ENCODE measurements at regions not wholly inside any gene's neighbourhood (a gene's known extent, or its start where the extent isn't known, plus 50 kb on each side); places are given as distances from the start of the nearest gene placed in this dataset.

DNA sequence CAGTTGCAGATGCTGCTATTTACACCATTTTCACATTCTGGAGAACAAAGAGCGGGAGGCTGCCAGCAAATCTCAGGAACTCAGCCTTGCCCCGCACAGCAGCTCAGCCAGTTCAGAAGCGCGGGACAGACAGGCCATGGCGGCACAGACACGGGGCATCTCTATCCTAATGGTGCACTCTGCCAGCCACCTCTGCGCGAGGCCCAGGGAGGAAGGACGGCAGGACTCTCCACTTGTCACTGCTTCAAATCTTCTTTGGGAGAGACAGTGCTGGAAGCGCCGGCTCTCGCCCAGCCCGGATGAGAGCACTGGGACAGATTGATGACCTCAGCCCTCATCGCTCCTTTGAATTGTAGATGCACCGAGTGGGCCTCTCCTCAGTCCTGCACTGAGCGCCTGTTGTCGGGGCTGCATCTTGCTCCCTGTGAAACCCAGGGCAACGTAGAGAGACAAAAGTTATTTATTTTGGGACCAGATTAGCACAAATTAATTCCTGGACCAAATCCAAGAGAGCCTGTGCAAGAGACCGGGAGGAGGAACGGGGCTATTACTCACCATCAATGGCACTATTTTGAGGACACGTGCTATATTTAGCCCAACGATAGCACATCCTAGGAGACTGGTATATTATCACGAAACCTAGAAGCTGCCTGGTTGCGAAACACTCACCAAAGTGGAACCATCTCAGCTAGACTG, 211.4 kb upstream of the SMIM21 start:
- DNase-seq (ENCODE audit: extremely low read depth in 1 of 2, low read depth in 1 of 2), result no peak

GRCh38 chr18:75638223-75638775, 210.8 kb upstream of the SMIM21 start:
- DNase-seq (ENCODE audit: extremely low read depth in 1 of 2, low read depth in 1 of 2), result no peak

DNA sequence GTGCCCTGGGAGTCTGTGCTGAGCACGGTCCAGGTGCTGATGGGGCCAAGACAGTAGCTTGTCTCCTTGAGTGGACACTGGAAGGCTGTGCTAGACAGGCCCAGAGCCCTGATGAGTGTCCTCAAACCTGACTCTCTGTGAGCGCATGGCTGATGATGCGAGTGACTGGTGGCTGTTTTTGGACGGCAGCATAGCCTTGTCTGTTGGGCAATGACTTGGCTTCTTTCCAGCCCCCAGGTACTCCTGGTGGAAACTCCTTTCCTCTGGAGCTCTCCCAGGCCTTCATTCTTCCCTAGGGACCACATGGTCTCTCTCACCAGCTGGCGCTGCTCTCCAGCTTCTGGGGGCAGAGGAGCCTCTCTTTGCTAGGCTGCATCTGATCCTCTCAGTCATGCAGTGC, 207.6 kb upstream of the SMIM21 start:
- no peak for DNase-seq (ENCODE audit: extremely low read depth in 1 of 2, low read depth in 1 of 2)

- DNase-seq (ENCODE audit: extremely low read depth in 1 of 2, low read depth in 1 of 2), result no peak
Measured at GRCh38 chr18:75625966-75626365, 198.5 kb upstream of the SMIM21 start.

GRCh38 chr18:75624869-75625268, 197.4 kb upstream of the SMIM21 start:
- DNase-seq (ENCODE audit: extremely low read depth in 1 of 2, low read depth in 1 of 2), result no peak

DNA sequence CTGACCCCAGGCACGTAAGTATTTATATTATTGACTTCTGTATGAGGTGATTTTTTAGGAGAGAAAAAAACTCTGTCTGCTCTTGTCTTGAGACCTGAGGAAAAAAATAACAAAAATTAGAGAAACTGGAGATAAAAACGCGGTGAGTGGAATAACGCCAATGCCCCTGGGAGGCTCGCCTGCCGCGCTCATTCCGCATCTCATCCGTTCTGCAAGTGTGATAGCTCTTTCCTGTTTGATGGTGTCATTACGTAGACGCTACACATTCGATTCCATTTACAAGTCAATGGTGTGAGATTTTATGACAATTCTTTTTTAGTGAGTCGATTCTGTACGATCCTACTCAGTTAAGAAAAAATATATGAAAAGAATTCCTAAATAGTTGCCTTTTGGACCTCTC, 194.3 kb upstream of the SMIM21 start:
- DNase-seq (ENCODE audit: extremely low read depth in 1 of 2, low read depth in 1 of 2), result no peak

- DNase-seq (ENCODE audit: extremely low read depth in 1 of 2, low read depth in 1 of 2), result no peak
Measured at GRCh38 chr18:75618146-75618545, 190.6 kb upstream of the SMIM21 start.

DNA sequence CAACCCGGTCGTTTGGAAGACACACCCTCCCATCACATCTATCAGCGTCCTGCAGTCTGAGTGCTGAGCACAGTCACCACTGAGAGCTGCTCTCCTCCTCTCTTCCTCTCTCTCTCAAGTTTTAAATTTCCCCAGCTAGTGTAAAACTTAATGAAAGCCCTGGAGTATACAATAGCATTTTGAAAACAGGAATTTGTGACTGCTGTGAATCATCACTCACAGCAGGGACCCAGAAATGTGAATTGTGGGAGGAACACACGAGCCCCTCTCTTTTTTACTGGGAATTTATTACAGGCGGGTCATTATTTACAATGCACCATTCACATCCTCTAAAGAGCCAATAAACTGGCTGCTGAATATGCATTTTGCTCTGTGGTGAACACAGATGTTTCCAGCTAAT, 185.0 kb upstream of the SMIM21 start:
- DNase-seq (ENCODE audit: extremely low read depth in 1 of 2, low read depth in 1 of 2), result no peak

GRCh38 chr18:75607701-75608100, 180.2 kb upstream of the SMIM21 start:
- DNase-seq (ENCODE audit: extremely low read depth in 1 of 2, low read depth in 1 of 2), result no peak

- DNase-seq (ENCODE audit: extremely low read depth in 1 of 2, low read depth in 1 of 2), result no peak
Measured at GRCh38 chr18:75592527-75592926, 165.0 kb upstream of the SMIM21 start.

DNA sequence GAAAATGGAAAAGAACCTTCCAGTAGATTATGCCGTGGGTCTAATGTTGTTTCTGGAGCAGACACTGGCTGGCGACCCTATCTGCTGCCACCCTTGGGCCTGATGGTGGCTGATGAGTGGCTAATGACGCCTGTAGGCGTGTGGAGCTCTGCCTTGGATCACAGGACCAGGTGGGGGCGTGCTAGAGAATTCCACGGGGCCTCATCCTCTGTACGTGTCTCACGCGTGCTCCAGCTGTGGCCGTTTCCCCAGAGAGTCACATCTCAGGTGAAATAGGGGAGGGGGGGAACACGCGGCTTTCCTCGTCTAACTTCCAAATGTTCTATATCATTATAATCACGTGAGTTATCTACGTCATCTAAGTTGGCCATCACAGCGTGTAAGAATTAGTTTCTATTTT, 160.9 kb upstream of the SMIM21 start:
- no peak for DNase-seq (ENCODE audit: extremely low read depth in 1 of 2, low read depth in 1 of 2)

DNA sequence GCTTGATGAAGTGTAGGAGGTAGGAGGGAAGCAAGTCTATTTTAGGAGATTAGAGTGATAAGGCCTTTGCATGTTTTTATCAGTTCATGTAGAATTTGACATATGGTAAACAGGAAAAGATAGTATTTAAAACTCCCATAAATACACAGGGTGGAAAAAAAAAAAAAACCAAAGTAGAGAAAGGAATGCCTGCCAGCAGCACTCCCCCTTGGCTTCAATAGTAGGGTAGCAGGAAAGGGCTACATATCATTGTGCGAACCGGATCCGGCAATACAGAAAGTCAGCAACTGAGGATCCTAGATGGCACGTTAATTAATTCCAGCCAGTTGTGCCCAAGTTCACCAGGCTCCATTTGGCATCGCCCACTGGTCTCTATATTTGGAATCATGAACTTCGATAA, 159.6 kb upstream of the SMIM21 start:
- DNase-seq (ENCODE audit: extremely low read depth in 1 of 2, low read depth in 1 of 2), result no peak

DNA sequence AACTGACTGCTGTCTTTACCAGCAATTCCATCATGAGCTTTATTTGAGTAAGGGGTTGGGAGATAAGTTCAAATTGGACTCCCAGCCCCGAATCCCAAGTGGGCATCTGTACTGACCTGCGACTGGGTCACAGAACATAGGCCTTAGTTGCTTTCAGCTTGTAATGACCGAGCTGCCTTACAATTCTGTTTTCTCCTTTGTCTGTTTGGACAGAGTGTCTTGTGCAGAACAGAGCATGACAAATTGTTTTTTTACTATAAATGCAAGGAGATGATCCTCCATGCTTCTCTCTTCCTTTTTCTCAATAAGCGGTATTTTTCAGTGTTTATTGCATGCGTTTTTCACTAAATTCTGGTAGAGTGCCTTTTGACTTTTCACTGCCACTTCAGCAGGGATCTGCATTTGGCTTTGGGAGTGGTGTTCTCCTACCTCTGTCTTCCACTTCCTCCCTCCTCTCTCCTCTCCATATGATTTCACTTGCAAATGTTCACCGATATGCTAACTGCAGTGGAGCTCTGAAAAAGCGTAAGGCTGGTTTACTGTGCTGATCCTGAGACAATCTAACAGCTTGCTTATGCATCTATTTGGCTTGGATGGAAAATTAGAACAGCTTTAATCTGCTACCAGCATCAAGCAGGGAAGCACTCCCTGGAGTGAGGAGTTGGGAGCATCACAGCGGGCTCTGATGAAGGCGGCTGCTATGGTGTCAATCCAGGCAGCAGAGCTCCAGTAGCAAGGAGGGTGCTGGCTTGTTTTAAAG, 158.8 kb upstream of the SMIM21 start:
- no peak for DNase-seq (ENCODE audit: extremely low read depth in 1 of 2, low read depth in 1 of 2)

- no peak for DNase-seq (ENCODE audit: extremely low read depth in 1 of 2, low read depth in 1 of 2)
Measured at GRCh38 chr18:75582940-75583339, 155.4 kb upstream of the SMIM21 start.

DNA sequence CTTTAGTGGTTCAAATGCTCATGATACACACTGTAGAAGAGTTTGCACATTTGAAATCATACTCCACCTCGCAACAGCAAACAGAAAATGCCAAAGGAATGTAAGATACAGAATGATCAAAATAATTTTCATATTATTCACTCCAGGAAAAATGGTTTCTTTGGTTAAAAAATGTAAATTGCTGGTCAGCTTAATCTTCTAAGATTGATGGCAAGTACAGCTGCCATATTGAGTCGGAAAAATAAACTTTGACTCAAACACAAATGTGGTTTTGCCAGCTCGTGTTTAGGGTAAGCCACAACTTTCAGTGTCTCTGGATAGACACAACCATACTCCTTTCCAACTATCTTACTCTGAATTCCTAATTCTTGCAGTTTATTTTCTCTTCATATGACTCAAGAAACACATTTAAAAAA, 154.9 kb upstream of the SMIM21 start:
- DNase-seq (ENCODE audit: extremely low read depth in 1 of 2, low read depth in 1 of 2), result no peak

GRCh38 chr18:75581336-75582131, 154.0 kb upstream of the SMIM21 start:
- no peak for DNase-seq (ENCODE audit: extremely low read depth in 1 of 2, low read depth in 1 of 2)

DNA sequence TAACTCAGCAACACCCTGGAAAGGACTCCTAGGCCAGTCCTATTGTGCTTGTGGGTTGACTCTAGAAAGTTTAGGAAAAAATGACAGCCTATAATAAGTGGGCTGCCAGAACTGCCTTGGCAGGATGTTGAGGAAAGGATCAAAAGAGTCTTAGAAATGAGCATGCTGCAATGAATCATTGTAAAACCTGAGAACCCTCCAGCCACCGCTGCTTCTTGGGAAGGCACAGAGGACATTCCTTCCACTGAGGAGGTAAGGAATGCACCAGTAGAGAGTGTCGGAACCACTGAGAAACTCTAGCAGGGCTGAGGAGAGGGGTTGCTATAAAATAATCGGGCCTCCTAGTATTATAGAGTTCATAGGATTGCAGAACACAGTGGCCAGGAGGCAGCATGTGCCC, 146.7 kb upstream of the SMIM21 start:
- no peak for DNase-seq (ENCODE audit: extremely low read depth in 1 of 2, low read depth in 1 of 2)

DNA sequence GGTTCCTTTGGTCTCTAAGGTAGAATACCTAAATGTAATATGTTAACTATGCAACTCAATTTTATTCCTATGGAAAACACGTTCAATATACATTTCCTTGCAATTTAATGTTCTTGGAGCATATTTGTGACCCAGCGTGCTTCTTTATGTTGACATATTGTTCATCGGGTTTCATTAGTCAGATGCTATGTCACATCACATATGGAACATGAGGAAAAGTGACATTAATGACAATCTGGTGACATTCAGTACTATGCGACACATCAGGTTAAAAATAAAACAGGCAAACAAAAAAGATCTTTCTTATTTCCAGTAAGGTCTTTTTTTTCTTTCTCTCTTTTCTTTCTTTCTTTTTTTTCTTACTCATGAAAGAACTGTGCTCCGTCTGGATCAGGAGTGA, 135.6 kb upstream of the SMIM21 start:
- DNase-seq (ENCODE audit: extremely low read depth in 1 of 2, low read depth in 1 of 2), result no peak

- DNase-seq (ENCODE audit: extremely low read depth in 1 of 2, low read depth in 1 of 2), result no peak
Measured at GRCh38 chr18:75562216-75562615, 134.7 kb upstream of the SMIM21 start.

DNA sequence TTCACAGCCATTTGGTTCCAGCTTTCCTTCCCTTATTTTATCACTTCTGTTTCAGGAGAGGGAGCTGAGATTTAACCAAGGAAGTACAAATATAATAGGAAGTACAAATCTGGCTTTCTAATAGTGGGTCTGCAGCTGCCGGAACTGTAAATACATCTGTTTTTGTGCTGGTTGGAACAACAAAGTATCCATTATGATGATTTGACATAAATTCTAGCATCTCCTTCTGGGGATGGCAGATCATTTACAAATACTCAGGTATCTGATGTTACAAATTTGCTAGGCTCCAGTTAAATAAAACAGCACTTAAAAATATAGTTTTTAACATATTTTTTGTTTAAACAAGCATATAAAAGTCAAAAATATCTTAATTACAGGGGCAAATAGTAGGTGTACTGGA, 131.3 kb upstream of the SMIM21 start:
- DNase-seq (ENCODE audit: extremely low read depth in 1 of 2, low read depth in 1 of 2), result no peak

- DNase-seq (ENCODE audit: extremely low read depth in 1 of 2, low read depth in 1 of 2), result no peak
Measured at GRCh38 chr18:75556841-75557240, 129.3 kb upstream of the SMIM21 start.

Data from stimulated activated CD8-positive, alpha-beta memory T cell treated with anti-CD3 and anti-CD28 coated beads, Interleukin-7, amount 100 ng/mL, for 48 hours (primary cell).